HG03103 (cell line): ENCODE measurements at regions not wholly inside any gene's neighbourhood (a gene's known extent, or its start where the extent isn't known, plus 50 kb on each side); places are given as distances from the start of the nearest gene placed in this dataset.

Experiments
- ATAC-seq: cut with Tn5 transposase; IDR thresholded peaks from one replicate; pipeline ENCODE4 v1.9.1; 2021; ENCODE audit warnings: low read depth; ENCODE audit not compliant: unreplicated experiment

- no peak for ATAC-seq
These were observed 248.5 kb downstream of the TMEM182 start for GRCh38 chr2:103010306-103010705.

GRCh38 chr2:103010751-103011150 lies 248.9 kb downstream of the TMEM182 start:
- no peak for ATAC-seq

- no peak for ATAC-seq
These were observed 250.8 kb downstream of the TMEM182 start for GRCh38 chr2:103012590-103012989.

GRCh38 chr2:103025056-103025455 lies 263.2 kb downstream of the TMEM182 start:
- ATAC-seq: no peak

- ATAC-seq: no peak
These were observed 266.4 kb downstream of the TMEM182 start for GRCh38 chr2:103028181-103028580.
